H7 (cell line): ENCODE measurements at regions not wholly inside any gene's neighbourhood (a gene's known extent, or its start where the extent isn't known, plus 50 kb on each side); places are given as distances from the start of the nearest gene placed in this dataset.
A peak's percentile ranks its signal among the peaks of the same experiment; 100 is the strongest.
"Not testable (repeated sequence)": the region's sequence is repeated elsewhere in the genome, so short reads cannot be mapped to it uniquely, and the experiment has no call there.

Experiments
- DNase-seq: peaks from one replicate; pipeline ENCODE4 v3.0.0; 2012
- H3K27me3 ChIP-seq: 2 replicates; pipeline ENCODE4 v1.6.0; 2011; ENCODE audit warnings: mild to moderate bottlenecking, low read length; ENCODE audit not compliant: control insufficient read depth, insufficient read depth
- H3K36me3 ChIP-seq: replicated peaks from 2 replicates; pipeline ENCODE4 v1.5.1; 2011; ENCODE audit warnings: low read length; ENCODE audit not compliant: control insufficient read depth, insufficient read depth
- H3K4me3 ChIP-seq: 2 replicates; pipeline ENCODE4 v1.5.1; 2011; ENCODE audit warnings: low read depth, mild to moderate bottlenecking, control low read depth, low read length, moderate library complexity; ENCODE audit not compliant: insufficient read depth

- Histone ChIP-seq H3K4me3 (no peak overlapping the region), H3K27me3 (no peaks in the 10 kb centered on the region), H3K36me3 (no peaks in the 10 kb centered on the region)
- DNase-seq: peak; percentile 59
Observed at GRCh38 chr2:224650815-224651439, 65.2 kb downstream of the CCDC195 start.

DNA sequence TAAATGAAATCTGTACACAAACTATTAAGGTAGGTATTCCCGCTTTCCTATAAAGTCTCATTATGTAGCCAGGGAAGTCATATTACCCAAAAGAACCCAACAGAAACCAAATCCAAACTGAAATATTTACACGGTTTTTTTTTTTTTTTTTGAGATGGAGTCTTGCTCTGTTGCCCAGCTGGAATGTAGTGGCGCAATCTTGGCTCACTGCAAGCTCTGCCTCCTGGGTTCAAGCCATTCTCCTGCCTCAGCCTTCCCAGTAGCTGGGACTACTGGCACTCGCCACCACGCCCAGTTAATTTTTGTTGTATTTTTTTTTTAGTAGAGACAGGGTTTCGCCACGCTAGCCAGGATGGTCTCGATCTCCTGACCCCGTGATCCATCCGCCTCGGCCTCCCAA is 62.5 kb upstream of the CUL3 start:
- H3K4me3 ChIP-seq, H3K36me3 ChIP-seq, DNase-seq, H3K27me3 ChIP-seq: not testable (repeated sequence)

DNA sequence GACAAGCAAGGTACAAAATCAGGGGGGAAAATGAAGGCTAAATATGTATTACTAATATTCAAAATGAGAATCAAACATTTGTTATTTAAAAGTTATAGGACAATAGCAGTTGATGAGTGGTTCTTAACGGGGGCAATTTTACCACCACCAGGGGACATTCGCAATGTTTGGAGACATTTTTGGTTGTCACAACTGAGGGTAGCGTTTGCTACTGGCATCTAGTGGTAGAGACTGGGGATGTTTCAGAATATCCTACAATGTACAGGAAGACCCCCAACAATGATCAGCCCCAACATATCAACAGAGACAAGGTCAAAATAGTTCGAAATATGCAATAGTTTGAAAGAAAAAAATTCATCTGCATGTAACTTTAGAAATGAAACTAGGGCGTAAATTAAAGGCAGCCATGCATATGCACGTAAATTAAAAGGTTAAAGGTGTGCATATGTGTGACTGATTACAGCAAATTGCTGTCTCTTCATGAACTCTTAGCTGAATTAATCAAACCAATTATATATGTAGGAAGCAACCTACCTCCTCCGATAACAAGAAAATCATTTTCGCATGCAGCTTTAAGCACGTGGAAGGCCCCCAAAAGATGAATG is 61.2 kb upstream of the CUL3 start:
- peak; percentile 39 for DNase-seq

DNA sequence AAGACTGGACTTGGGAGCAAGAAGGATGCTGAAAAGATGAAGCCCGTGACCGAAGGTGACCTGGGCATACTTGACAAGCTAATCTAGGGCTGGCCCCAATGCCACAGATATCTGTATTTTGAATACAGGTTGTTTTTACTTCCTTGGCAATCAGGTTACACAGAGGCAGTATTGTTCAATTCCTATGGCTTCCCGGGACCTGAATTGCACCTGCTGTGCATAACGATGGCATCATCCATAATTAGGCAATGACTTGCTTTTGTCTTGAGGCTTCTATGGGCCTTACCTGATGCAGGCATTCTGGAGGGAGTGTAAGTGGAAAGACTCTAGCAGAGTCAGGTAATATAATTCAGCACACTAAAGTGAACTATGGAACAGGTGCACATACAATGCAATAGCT is 60.6 kb upstream of the CUL3 start:
- Histone ChIP-seq H3K4me3 (no peak overlapping the region), H3K36me3 (no peaks in the 10 kb centered on the region), H3K27me3 (no peaks in the 10 kb centered on the region)
- DNase-seq: no peak

More for the DNA sequence above, 61.2 kb upstream of the CUL3 start:
- Histone ChIP-seq H3K4me3 (no peak overlapping the region), H3K36me3 (no peaks in the 10 kb centered on the region), H3K27me3 (no peaks in the 10 kb centered on the region)

GRCh38 chr2:224640679-224641078 is 55.5 kb upstream of the CUL3 start:
- DNase-seq: no peak
- Histone ChIP-seq H3K36me3 (no peaks in the 10 kb centered on the region), H3K27me3 (no peaks in the 10 kb centered on the region), H3K4me3 (no peak overlapping the region)

- H3K36me3 ChIP-seq: no peaks in the 10 kb centered on the region
- H3K27me3 ChIP-seq: no peaks in the 10 kb centered on the region
- H3K4me3 ChIP-seq: no peak overlapping the region
- DNase-seq: no peak
Observed at GRCh38 chr2:224638301-224638823, 53.2 kb upstream of the CUL3 start.
